LoVo (cell line): ENCODE measurements at regions not wholly inside any gene's neighbourhood (a gene's known extent, or its start where the extent isn't known, plus 50 kb on each side); places are given as distances from the start of the nearest gene placed in this dataset.

ENCODE experiments used
- DNase-seq: peaks from one replicate; pipeline ENCODE4 v3.0.0-alpha.2; 2016; ENCODE audit warnings: low spot score

- no peak for DNase-seq
Measured at GRCh38 chr3:69568951-69569350, 170.3 kb upstream of the MITF start.

GRCh38 chr3:69568458-69568857 is 170.8 kb upstream of the MITF start:
- DNase-seq = no peak

- no peak for DNase-seq
Measured at GRCh38 chr3:69567710-69568052, 171.6 kb upstream of the MITF start.

- DNase-seq = no peak
Measured at GRCh38 chr3:69567023-69567709, 172.1 kb upstream of the MITF start.

GRCh38 chr3:69566275-69566674 is 173.0 kb upstream of the MITF start:
- DNase-seq = no peak

- DNase-seq = no peak
Measured at GRCh38 chr3:69565316-69565715, 173.9 kb upstream of the MITF start.

GRCh38 chr3:69563981-69564380 is 175.3 kb upstream of the MITF start:
- no peak for DNase-seq

GRCh38 chr3:69563151-69563550 is 176.1 kb upstream of the MITF start:
- no peak for DNase-seq

- no peak for DNase-seq
Measured at GRCh38 chr3:69562020-69562419, 176.1 kb upstream of the FRMD4B start.

GRCh38 chr3:69560818-69561217 is 174.9 kb upstream of the FRMD4B start:
- DNase-seq = no peak

GRCh38 chr3:69560116-69560515 is 174.2 kb upstream of the FRMD4B start:
- DNase-seq = no peak

GRCh38 chr3:69558912-69559311 is 173.0 kb upstream of the FRMD4B start:
- no peak for DNase-seq

GRCh38 chr3:69554576-69554975 is 168.7 kb upstream of the FRMD4B start:
- DNase-seq = no peak

- DNase-seq = no peak
Measured at GRCh38 chr3:69553888-69554287, 168.0 kb upstream of the FRMD4B start.

GRCh38 chr3:69547461-69547880 is 161.6 kb upstream of the FRMD4B start:
- no peak for DNase-seq

GRCh38 chr3:69542805-69543429 is 157.0 kb upstream of the FRMD4B start:
- no peak for DNase-seq

- no peak for DNase-seq
Measured at GRCh38 chr3:69542089-69542804, 156.4 kb upstream of the FRMD4B start.

- DNase-seq = no peak
Measured at GRCh38 chr3:69541711-69542088, 155.8 kb upstream of the FRMD4B start.

- DNase-seq = peak; percentile 1
Measured at GRCh38 chr3:69540706-69541581, 155.1 kb upstream of the FRMD4B start.

GRCh38 chr3:69539134-69539533 is 153.2 kb upstream of the FRMD4B start:
- DNase-seq = no peak

GRCh38 chr3:69538281-69538680 is 152.4 kb upstream of the FRMD4B start:
- no peak for DNase-seq

- no peak for DNase-seq
Measured at GRCh38 chr3:69536306-69537020, 150.6 kb upstream of the FRMD4B start.
